Inflammatory macrophage (primary cell): ENCODE measurements at regions not wholly inside any gene's neighbourhood (a gene's known extent, or its start where the extent isn't known, plus 50 kb on each side); places are given as distances from the start of the nearest gene placed in this dataset.
"Not testable (repeated sequence)": the region's sequence is repeated elsewhere in the genome, so short reads cannot be mapped to it uniquely, and the experiment has no call there.

ENCODE experiments used
- DNase-seq, 2 donors: peaks; one replicate each; pipeline ENCODE4 v3.0.0-alpha.2; 2020 to 2022

- DNase-seq = no peak
These were observed 165.5 kb upstream of the NR5A2 start for GRCh38 chr1:199862047-199862446.

- no peak for DNase-seq
These were observed 161.3 kb upstream of the NR5A2 start for GRCh38 chr1:199866210-199866617.

- peak; percentile 25 to 27 for DNase-seq
These were observed 159.9 kb upstream of the NR5A2 start for GRCh38 chr1:199867601-199868000.

- DNase-seq = no peak
These were observed 158.7 kb upstream of the NR5A2 start for GRCh38 chr1:199868777-199869176.

GRCh38 chr1:199875337-199875736 lies 152.2 kb upstream of the NR5A2 start:
- DNase-seq = no peak

GRCh38 chr1:199875856-199876255 lies 151.7 kb upstream of the NR5A2 start:
- peak in 1 of 2 donors; percentile 13 for DNase-seq

GRCh38 chr1:199877526-199878384 lies 149.8 kb upstream of the NR5A2 start:
- DNase-seq = peak in 1 of 2 donors; percentile 13

GRCh38 chr1:199878823-199879222 lies 148.7 kb upstream of the NR5A2 start:
- DNase-seq = peak; percentile 58 to 70

- DNase-seq = no peak
These were observed 128.9 kb upstream of the NR5A2 start for GRCh38 chr1:199898654-199899053.

- no peak for DNase-seq
These were observed 126.2 kb upstream of the NR5A2 start for GRCh38 chr1:199901341-199901740.

GRCh38 chr1:199907361-199907760 lies 120.1 kb upstream of the NR5A2 start:
- DNase-seq = no peak

GRCh38 chr1:199909137-199909536 lies 118.4 kb upstream of the NR5A2 start:
- DNase-seq = no peak

GRCh38 chr1:199913318-199913717 lies 114.2 kb upstream of the NR5A2 start:
- DNase-seq = no peak

- DNase-seq = no peak
These were observed 113.0 kb upstream of the NR5A2 start for GRCh38 chr1:199914546-199914945.

- DNase-seq = no peak
These were observed 109.2 kb upstream of the NR5A2 start for GRCh38 chr1:199918196-199918769.

GRCh38 chr1:199920635-199921034 lies 106.9 kb upstream of the NR5A2 start:
- DNase-seq = no peak

GRCh38 chr1:199929556-199929955 lies 98.0 kb upstream of the NR5A2 start:
- DNase-seq = no peak

- not testable (repeated sequence) for DNase-seq
These were observed 97.4 kb upstream of the NR5A2 start for GRCh38 chr1:199930067-199930466.

GRCh38 chr1:199931666-199932377 lies 95.7 kb upstream of the NR5A2 start:
- peak; percentile 13 to 32 for DNase-seq

GRCh38 chr1:199932462-199932861 lies 95.0 kb upstream of the NR5A2 start:
- DNase-seq = no peak

- DNase-seq = peak; percentile 29 to 31
These were observed 91.1 kb upstream of the NR5A2 start for GRCh38 chr1:199936441-199936840.

- DNase-seq = no peak
These were observed 90.3 kb upstream of the NR5A2 start for GRCh38 chr1:199937161-199937560.

- DNase-seq = no peak
These were observed 89.8 kb upstream of the NR5A2 start for GRCh38 chr1:199937661-199938060.

GRCh38 chr1:199944986-199945385 lies 82.5 kb upstream of the NR5A2 start:
- no peak for DNase-seq
